HUES48 (cell line): ENCODE measurements at regions not wholly inside any gene's neighbourhood (a gene's known extent, or its start where the extent isn't known, plus 50 kb on each side); places are given as distances from the start of the nearest gene placed in this dataset.

Experiments
- H3K27ac ChIP-seq: one replicate; pipeline ENCODE4 v1.7.0; 2013; ENCODE audit warnings: low read depth, low read length, inconsistent platforms
- H3K27me3 ChIP-seq: 2 replicates; pipeline ENCODE4 v1.6.1; 2013; ENCODE audit warnings: mild to moderate bottlenecking, low read length; ENCODE audit not compliant: control insufficient read depth, insufficient read depth
- H3K36me3 ChIP-seq: 2 replicates; pipeline ENCODE4 v1.6.1; 2013; ENCODE audit warnings: low read length; ENCODE audit not compliant: control insufficient read depth, insufficient read depth
- H3K4me1 ChIP-seq: 2 replicates; pipeline ENCODE4 v1.6.1; 2013; ENCODE audit warnings: mild to moderate bottlenecking, low read length; ENCODE audit not compliant: control insufficient read depth, insufficient read depth
- H3K4me3 ChIP-seq: 2 replicates; pipeline ENCODE4 v1.5.1; 2013; ENCODE audit warnings: mild to moderate bottlenecking, low read depth, low read length
- H3K9ac ChIP-seq: 2 replicates; pipeline ENCODE4 v1.6.1; 2013; ENCODE audit warnings: mild to moderate bottlenecking, low read depth, low read length, moderate library complexity
- H3K9me3 ChIP-seq: 2 replicates; pipeline ENCODE4 v1.6.1; 2013; ENCODE audit warnings: low read length; ENCODE audit not compliant: control insufficient read depth, insufficient read depth

GRCh38 chr10:28812384-28813372 lies 135.4 kb downstream of the BAMBI start:
- no peaks in the 10 kb centered on the region for H3K9me3 ChIP-seq
- no peak overlapping the region for H3K27ac ChIP-seq
- H3K27me3 ChIP-seq, result no peaks in the 10 kb centered on the region
- H3K4me3 ChIP-seq, result no peak overlapping the region
- peaks cover 35% of the 10 kb centered on the region for H3K4me1 ChIP-seq
- no peaks in the 10 kb centered on the region for H3K36me3 ChIP-seq
- no peak overlapping the region for H3K9ac ChIP-seq

- Histone ChIP-seq H3K27ac (no peak overlapping the region), H3K4me1 (peaks cover 4% of the 10 kb centered on the region), H3K27me3 (no peaks in the 10 kb centered on the region), H3K9me3 (no peaks in the 10 kb centered on the region), H3K4me3 (no peak overlapping the region), H3K36me3 (no peaks in the 10 kb centered on the region), H3K9ac (no peak overlapping the region)
These were observed 138.4 kb downstream of the BAMBI start for GRCh38 chr10:28815681-28816080.

DNA sequence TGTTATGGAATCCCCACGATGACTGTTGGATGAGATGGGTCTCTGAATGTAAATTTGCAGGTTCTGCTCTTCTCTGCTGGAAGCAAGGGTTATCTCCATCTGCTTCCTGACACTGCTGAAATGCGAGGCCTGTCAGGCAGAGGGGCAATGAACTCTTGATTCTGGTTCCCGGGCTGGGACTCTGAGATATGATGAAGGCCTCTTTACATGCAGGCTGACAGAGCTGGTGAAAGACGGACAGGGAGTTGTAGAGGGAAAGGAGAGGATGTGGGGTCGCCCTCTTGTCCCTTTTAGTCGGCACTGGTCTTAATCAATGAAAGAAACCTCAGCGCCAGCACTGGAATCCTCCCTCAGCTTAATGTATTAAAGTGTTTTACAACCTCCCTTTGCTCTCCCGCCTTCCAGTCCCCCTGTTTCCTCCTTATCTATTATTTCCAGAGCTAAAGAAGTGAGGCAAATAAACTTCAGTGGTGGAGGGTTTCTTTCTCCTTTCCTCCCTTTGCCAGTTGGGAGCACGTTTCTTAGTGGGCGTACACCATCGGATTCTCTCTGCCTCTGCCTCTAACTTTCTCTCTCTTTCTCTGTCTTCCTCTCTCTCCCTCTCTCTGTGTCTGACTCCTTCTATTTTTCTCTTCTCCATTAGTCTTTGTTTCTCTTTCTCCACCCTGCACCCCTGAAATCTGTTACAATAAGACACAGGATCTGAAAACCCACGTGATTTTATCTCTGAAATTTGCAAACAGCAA lies 145.6 kb downstream of the BAMBI start:
- H3K9ac ChIP-seq, result no peak overlapping the region
- H3K36me3 ChIP-seq, result no peaks in the 10 kb centered on the region
- H3K9me3 ChIP-seq, result no peaks in the 10 kb centered on the region
- H3K27ac ChIP-seq, result no peak overlapping the region
- H3K4me3 ChIP-seq, result no peak overlapping the region
- 0 out of 2 replicates have a peak, but pooled peaks cover 3% of the 10 kb centered on the region for H3K4me1 ChIP-seq
- H3K27me3 ChIP-seq, result no peaks in the 10 kb centered on the region

GRCh38 chr10:28823501-28824075 lies 146.3 kb downstream of the BAMBI start:
- Histone ChIP-seq H3K36me3 (no peaks in the 10 kb centered on the region), H3K4me1 (0 out of 2 replicates have a peak, but pooled peaks cover 3% of the 10 kb centered on the region), H3K9me3 (no peaks in the 10 kb centered on the region), H3K27me3 (no peaks in the 10 kb centered on the region), H3K9ac (no peak overlapping the region), H3K27ac (no peak overlapping the region), H3K4me3 (no peak overlapping the region)

DNA sequence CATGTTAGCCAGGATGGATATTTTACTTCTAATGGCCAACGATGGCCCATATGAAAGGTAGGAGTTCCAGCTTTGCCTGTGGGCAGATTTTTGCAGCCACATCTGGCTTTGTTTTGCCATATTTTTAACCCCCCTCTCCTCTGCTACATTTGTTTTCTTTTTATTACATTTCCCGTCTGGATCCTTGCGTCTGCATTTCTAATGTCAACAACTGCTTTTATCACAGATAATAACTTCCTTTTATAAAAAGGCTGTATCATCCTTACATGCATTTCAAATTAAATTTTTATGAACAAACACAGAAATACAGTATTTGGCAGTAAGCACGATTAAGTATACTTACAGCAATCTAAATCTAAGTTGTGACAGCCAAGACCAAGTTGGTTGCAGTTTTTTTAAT lies 156.0 kb downstream of the BAMBI start:
- Histone ChIP-seq H3K4me1 (no peaks in the 10 kb centered on the region), H3K36me3 (no peaks in the 10 kb centered on the region), H3K9me3 (no peaks in the 10 kb centered on the region), H3K27me3 (no peaks in the 10 kb centered on the region), H3K9ac (no peak overlapping the region), H3K27ac (no peak overlapping the region), H3K4me3 (no peak overlapping the region)

- Histone ChIP-seq H3K36me3 (no peaks in the 10 kb centered on the region), H3K9me3 (no peaks in the 10 kb centered on the region), H3K4me3 (no peak overlapping the region), H3K9ac (no peak overlapping the region), H3K27ac (no peak overlapping the region), H3K4me1 (no peaks in the 10 kb centered on the region), H3K27me3 (no peaks in the 10 kb centered on the region)
These were observed 159.1 kb downstream of the BAMBI start for GRCh38 chr10:28836435-28836743.

DNA sequence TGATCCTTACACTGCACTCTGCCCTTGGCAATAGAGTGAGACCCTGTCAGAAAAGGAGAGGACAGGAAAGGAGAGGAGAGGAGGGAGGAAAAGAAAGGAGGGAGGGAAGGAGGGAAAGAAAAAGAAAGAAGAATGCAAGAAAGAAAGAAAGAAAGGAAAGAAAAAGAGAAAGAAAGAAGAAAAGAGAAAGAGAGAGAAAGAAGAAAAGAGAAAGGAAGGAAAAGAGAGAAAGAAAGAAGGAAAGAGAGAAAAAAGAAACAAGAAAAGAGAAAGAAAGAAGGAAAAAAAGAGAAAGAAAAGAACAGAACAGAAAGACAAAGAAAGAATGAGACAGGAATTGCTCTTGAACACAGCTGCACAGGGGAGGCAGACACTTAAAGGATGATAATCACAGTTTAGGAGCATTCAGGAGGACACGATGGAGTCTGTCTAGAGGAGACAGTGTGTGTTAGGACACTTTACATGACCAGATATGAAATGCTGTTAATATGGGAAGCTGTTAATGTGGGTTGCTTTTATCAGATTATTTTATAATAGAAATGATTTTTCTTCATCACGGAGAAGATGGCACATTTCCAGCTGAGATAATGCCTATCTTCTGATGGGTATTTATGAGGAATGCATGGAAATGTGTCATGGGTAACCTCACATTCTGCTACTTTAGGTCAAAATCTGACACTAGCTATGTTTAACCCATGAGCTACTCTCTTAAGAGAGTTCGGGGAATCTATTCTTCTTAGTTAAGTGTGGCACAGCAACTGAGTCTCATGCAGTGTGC lies 160.5 kb downstream of the BAMBI start:
- H3K27me3 ChIP-seq, result no peaks in the 10 kb centered on the region
- no peaks in the 10 kb centered on the region for H3K9me3 ChIP-seq
- H3K36me3 ChIP-seq, result no peaks in the 10 kb centered on the region
- no peak overlapping the region for H3K9ac ChIP-seq
- no peak overlapping the region for H3K27ac ChIP-seq
- no peak overlapping the region for H3K4me3 ChIP-seq
- H3K4me1 ChIP-seq, result no peaks in the 10 kb centered on the region

- Histone ChIP-seq H3K9ac (no peak overlapping the region), H3K27ac (no peak overlapping the region)
These were observed 161.6 kb downstream of the BAMBI start for GRCh38 chr10:28838908-28839307.

GRCh38 chr10:28839600-28840007 lies 162.3 kb downstream of the BAMBI start:
- no peaks in the 10 kb centered on the region for H3K4me1 ChIP-seq
- no peaks in the 10 kb centered on the region for H3K9me3 ChIP-seq
- H3K27ac ChIP-seq, result no peak overlapping the region
- H3K27me3 ChIP-seq, result no peaks in the 10 kb centered on the region
- H3K4me3 ChIP-seq, result no peak overlapping the region
- H3K9ac ChIP-seq, result no peak overlapping the region
- no peaks in the 10 kb centered on the region for H3K36me3 ChIP-seq

More at GRCh38 chr10:28838908-28839307, 161.6 kb downstream of the BAMBI start:
- Histone ChIP-seq H3K4me1 (no peaks in the 10 kb centered on the region), H3K36me3 (no peaks in the 10 kb centered on the region), H3K27me3 (no peaks in the 10 kb centered on the region), H3K9me3 (no peaks in the 10 kb centered on the region), H3K4me3 (no peak overlapping the region)

GRCh38 chr10:28840202-28840601 lies 162.9 kb downstream of the BAMBI start:
- Histone ChIP-seq H3K27ac (no peak overlapping the region), H3K36me3 (no peaks in the 10 kb centered on the region), H3K4me3 (no peak overlapping the region), H3K9me3 (no peaks in the 10 kb centered on the region), H3K27me3 (no peaks in the 10 kb centered on the region), H3K9ac (no peak overlapping the region), H3K4me1 (no peaks in the 10 kb centered on the region)
